SHP77 treated with DMSO at 0.1 percent for 48 hours (cell line): ENCODE measurements at regions not wholly inside any gene's neighbourhood (a gene's known extent, or its start where the extent isn't known, plus 50 kb on each side); places are given as distances from the start of the nearest gene placed in this dataset.

ENCODE experiments used
- DNase-seq: peaks from one replicate; lab custom pipeline; 2025; lab: John Stamatoyannopoulos, UW

DNA sequence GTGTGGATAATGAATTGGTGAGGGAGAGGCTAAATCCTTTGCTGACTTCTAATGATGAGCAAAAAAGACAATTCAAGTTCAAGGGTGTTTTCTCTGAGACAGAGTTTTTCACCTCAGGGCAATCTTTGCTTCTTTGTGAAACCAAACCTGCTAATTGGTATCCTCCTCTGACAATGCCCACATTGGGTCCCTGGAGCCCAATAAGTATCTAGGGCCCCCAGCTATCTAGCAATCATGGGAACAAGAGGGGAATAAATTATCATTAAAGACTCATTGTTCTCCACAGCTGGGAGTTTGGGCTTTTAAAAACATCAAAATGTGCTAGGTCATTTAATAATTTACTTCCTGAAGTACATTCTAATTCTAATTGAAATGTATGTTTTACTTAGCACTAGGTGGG, 227.3 kb downstream of the TMEM167A start:
- DNase-seq = no peak

DNA sequence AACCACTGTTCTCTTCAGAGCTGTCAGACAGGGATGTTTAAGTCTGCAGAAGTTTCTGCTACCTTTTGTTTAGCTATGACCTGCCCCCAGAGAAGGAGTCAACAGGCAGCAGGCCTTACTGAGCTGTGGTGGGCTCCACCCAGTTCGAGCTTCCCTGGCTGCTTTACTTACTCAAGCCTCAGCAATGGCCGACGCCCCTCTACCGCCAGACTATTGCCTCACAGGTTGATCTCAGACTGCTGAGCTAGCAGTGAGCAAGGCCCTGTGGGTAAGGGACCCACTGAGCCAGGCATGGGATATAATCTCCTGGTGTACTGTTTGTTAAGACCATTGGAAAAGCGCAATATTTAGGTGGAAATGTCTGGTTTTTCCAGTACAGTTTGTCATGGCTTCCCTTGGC, 229.6 kb downstream of the TMEM167A start:
- no peak for DNase-seq

DNA sequence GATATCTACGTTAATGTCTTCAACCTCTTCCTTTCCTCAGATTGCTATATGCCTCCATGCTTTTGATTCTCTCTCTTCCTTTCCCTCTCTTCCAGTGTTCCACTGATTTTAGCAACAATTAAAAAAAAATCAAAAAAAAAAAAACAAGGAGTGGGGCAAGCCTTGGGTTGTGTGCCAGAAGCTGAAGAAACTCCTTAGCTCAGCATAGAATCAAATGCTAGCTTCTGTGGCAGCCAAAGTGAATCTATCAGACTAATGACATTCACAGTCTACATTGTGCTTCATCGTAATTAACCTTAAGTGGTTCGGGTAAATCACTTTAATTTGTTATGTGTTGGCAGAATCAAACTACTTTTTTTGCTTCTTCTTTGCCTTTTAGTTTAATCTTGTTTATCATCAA, 237.3 kb downstream of the TMEM167A start:
- DNase-seq = no peak

DNA sequence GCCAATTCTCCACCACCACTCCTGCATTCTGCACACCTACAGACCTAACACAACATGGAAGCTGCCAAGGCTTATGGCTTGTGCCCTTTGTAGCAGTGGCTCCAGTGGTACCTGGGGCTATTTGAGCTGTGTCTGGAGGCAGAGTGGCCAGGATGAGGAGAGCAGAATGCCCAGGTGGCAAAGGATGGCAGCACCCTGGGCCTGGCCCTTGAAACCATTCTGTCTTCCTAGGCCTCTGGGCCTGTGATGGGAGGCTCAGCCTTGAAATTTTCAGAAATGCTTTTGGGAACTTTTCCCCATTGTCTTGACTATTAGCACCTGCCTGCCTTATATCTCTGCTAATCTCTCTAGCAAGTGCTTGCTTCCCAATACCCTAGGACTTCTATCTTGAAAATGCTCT, 241.7 kb downstream of the TMEM167A start:
- no peak for DNase-seq

DNA sequence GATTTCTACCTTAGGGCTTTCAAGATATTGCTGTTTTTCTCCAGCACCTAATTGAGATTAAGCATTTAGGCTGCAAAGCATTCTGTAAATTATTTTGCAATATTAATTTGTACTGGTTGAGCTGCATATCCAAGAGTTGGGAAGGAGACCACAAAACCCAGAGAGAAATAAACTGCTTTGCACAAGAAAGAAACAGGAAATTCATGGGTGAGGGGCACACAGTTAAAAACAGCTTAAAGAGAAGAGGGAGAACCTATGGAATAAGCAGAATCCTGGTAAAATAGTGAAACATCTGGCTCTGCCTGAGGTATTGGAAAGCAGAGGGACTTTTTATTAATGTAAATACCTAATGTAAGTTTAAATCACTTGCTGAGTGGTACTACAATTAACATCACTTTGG, 243.0 kb downstream of the TMEM167A start:
- DNase-seq = no peak

DNA sequence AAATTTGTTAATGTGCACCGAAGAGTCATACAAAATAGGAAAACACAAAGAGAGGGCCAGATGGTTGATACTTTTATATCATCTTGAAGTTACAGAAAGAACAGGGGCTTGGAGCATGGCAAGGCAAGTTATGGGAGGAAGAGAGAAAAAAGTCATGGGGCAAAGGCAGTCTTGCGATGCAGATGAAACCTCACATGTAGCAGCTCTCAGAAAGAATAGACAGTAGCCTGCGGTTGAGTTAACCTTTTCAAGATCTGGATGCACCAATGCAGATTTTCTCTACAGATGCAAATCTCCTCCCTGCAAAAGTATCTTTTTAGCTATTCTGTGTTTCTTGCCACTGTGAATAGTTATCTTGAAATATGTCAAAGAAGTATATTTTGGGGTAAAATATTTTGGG, 243.9 kb downstream of the TMEM167A start:
- DNase-seq = no peak

DNA sequence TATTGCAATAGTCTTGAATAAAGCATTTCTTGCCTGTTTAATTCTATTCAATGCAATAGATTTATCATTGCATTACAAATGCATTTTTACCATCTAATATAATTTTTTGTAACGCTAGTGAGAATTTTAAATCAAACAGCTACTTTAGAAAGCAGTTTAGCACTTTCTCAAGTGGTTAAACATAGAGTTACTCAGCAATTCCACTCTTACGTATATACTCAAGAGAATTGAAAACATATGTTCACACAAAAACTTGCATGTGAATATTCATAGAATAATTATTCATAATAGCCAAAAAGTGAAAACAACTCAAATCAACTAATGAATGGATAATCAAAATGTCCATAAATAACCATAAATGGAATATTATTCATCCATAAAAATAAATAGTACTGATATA, 244.7 kb downstream of the TMEM167A start:
- DNase-seq = no peak

DNA sequence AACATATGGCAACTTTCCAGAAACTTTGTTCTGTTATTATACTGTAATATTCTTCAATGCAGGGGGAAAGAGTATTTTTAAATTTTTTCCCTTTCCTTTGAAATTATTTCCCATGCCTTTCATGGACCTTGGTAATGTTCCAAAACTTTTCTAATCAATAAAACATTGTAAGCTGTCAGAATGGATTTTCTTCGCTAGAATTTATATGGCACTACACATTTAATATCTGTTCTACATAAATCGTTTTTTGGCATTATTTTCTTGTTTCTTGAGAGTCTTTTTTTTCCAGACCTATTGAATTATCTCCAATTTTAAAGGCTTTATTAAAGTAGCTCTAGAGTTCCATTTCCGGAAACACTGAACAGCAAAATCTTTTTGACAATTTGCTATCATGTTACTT, 249.0 kb downstream of the TMEM167A start:
- DNase-seq = no peak

DNA sequence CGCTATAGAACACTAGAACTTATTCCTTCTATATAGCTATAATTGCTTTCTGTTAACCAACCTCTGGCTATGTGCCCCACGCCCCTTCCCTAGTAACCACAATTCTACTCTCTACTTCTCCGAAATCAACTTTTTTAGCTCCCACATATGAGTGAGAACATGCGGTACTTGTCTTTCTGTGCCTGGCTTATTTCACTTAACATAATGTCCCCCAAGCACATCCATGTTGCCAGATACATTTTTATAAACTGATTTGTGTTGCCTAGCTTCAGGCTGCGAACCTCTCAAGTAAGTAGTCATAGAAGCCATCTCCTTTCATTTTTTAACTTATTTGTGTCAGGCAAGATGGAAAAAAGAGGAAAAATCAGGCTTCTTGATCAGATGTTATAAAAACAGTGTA, 249.5 kb downstream of the TMEM167A start:
- DNase-seq = no peak

DNA sequence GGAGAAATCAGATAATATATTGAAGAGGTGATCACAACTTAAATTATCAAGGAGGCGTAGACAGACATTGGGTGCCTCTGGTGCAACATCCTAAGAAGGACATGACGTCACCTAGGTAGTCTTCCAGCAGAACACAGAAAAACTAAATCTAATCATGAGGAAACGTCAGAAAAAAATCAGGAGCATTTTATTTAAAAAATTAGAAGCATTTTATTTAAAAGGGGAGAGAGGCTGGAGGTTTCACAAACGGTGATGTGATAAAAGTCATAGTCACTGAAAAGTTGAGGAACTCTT, 254.6 kb downstream of the TMEM167A start:
- no peak for DNase-seq

DNA sequence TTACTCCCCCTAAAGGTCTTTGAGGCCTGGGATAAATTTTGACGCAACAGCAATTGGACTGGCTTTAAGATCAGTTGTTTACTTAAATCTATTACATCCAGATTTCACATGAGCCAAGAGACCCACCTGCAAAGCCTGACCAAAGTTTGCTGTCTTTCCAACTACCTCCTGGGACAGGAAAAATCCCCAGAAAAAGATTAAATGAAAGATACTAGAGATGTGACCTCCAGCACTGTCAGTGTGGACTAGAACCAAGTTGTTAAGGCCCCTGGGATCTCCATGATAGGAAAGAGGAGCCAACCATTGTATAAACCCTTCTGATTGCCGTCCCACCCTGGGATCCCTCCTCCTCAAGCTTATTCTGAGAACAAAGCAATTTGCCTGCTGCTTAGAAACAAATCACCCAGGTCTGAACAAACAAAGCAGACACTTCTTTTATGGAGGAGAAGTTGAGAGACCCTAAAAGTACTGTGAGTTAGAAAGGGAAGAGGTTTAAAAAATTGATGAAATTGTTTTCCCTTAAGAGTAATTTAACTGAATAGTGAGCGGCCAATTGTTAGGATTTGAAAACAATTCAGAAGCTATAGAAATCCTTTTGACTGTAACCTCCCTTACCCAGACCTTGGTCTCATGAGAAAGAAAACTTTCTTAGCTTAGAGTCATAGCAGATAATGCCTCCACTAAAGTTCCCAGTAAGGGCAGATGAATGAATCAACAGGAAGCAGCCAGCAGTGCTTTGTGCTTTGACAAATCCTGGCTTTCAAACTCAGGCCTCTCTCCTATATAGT, 255.2 kb downstream of the TMEM167A start:
- DNase-seq = no peak

DNA sequence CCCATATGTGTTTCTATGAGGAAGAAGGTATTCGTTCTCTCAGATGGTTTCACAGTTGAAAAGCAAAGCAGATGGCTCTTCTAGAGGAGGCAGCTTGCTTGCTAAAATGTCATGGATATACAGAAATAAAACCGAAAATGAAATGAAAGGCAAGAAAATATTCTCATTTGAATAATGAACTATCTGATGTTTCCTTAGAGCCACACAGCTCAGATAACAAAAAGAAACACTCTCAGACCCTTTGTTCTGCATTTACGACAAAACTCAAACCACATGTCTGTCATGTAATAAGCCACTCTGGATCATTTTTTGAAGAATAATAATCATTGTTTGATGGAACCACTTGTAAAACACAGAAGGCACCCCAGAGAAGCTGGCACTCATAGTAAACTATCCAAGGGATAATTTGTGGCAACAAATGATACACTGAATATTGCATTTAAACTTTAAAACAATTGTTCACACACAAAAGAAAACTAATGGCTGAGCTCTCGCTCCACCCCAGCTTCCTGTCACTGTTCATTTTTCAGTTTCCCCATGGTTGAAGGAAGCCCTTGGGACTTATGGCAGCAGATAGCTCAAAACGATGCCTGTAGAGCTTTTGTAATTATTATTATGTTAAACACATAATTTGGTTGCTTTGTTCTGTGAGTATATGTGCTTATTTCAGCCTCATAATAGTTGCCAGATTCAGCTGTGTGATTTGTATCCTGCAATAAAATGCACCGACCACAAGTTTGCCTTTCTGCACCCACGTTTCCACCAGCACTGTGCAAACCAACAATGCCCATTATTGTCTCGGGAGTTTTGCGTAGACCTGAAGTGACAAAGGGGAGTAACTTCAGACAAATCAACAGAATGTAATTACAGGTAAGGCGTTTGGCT, 256.0 kb downstream of the TMEM167A start:
- DNase-seq = no peak

DNA sequence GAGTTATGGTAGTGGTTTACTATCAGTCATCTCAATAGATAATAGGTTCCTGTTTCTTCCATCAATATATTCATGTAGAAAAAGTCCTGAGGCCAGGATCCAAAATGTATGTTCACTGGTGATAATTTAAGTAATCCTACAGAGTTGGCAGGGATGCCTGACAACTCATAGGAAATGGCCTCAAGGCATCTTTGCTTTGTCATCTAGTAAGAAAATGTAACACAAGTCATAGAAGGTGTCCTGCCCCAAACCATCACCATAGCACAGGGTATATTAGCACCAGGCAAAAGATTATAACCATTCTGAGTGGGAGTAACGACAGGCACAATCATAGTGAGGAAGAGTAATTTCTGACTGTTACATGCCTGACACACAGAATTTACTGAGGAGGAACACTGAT, 257.0 kb downstream of the TMEM167A start:
- no peak for DNase-seq

DNA sequence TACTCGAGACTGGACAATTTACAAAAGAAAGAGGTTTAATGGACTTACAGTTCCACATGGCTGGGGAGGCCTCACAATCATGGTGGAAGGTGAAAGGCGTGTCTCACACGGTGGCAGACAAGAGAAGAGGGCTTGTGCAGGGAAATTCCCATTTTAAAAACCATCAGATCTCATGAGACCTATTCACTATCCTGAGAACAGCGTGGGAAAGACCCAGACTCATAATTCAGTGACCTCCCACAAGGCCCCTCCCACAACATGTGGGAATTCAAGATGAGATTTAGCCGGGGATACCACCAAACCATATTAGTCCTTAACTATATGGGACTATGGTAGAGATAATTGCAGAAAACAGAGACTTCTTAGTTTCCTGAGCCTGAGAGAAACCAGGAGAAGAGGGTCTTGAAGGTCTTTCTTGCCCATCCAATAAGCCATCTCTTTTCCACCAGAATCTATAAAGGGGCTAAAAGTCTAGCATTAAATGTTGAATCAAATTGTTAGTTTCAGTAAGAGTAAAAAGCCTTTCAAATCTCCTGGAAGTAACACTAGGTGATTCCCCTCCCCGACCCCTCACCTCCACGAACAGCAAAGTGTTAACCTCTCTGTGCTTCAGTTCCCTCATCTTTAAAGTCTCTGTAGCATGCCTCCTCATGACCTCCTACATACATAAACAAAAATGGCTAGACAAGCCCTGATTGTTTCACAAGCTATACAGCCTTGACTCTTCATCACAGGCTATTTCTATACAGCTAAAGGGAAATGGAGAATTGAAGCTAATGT, 259.1 kb downstream of the TMEM167A start:
- no peak for DNase-seq

DNA sequence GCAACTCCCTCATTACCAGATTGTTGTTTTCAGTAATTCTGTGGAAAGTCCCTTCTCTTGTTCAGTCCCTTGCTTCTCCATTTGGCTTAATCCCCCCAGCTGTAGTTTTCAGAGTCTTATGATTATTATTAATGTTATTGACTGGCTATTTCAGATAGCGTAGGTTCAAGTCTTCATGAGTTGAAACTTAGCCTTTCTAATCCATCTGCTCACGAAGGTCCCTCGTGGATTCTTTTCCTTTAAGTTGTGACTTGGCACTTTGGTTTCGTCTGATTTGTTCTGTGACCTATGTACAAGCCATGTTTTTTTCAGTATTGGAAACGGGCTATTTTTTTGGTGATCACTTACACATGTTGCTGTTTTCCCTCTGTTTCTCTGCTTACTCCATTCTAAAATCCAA, 260.3 kb downstream of the TMEM167A start:
- DNase-seq = no peak

DNA sequence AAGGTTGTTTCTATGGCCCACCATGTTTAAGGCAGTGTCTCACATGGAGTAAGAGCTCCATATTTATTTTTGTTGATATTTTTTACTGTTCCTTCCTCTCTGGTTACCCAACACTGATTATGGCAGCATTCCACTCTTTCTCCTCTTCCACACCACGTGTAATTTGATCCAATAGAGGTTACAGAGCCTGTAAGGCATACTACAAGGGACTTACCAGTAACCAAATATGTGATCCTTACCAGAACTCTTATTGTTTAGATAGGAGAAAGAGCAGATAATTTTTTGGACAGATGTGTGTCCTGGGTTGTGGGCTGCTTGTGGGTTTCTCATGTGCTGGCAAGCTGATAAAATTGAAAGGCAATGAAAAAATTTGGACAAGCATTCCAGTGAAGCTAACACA, 261.3 kb downstream of the TMEM167A start:
- DNase-seq = no peak

DNA sequence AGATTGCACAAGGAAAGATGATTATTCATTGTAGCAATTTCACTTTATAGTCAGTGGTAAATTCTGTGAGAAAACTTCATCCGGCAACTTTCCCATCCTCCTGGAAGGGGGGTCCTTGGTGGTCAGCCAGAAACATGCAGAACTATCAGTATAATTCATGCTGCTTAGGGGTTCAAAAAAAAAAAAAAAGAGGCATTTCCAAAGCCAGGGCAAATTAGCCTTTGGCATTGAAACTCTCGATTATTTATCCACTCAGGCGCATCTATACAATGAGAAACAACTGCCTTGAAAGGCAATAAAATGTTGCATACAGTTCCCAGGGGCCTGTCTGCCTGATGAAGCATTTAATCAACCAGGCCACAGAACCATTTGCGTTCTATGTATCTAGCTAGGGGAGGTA, 263.3 kb downstream of the TMEM167A start:
- no peak for DNase-seq

DNA sequence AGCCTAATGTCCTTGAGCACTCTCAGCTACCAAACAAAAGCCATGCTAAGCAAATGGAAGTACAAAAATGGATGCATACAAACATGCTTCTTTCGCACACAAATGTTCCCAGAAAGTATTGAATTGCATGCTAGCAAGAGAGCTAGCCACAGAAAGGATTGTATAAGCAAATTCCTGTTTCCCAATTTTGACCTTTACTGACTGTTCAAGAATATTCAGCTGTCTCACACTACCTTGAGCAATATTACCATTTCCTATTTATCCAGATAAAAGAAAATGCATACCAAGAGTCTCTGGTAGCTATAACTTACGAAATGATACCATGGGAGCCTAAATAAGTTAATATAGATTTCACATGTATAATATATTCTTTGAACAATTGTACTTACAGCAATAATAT, 264.6 kb downstream of the TMEM167A start:
- DNase-seq = no peak

DNA sequence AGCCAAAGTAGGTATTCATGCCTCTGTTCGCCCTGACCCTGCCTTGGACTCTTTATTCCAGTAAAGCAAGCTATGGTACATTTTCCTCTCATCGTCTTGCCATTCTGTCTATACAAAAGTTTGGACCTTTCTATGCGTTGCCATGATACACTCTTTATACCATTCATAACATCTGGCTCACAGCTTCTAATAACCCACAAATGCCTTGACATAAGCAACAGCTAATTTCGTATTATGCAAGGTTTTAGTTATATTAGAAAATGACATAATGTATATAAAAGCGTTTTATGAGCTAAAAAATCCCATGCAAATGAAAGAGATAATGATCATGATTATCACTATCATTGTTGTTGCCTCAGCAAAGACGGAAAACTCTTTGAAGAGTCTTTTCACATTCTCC, 265.7 kb downstream of the TMEM167A start:
- DNase-seq = no peak

DNA sequence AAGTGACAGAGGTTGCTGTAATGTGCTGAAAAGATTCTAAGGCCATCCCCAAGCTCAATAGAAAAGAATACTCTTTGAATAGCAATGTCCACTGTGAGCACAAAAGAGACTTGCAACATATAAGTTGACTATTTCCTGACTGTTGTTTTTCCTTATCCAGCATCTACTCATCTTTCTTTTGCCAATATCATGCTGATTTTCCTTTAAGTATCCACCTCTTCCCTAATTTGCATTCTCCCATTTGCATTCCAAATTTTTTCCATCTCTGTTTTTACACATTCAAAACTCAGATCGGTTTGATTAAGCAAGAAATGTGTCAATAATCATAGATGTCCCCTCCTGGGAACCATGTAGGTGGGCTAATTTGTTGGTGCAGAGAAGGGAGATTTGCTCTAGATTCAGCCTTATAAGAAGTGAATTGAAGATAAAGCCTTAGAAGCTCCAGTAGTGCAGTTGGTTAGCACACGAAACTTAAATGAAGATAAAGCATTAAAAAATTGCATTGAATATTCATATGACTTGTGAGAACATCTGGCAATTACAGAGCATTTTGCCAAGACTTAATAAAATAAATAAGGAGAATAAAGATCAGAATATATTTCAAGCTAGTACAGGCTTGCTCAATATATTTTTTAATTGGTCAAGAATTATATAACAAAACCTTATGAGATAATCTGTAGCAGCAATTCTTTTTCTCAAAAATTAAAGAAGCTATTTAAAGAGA, 267.6 kb downstream of the TMEM167A start:
- DNase-seq = no peak

DNA sequence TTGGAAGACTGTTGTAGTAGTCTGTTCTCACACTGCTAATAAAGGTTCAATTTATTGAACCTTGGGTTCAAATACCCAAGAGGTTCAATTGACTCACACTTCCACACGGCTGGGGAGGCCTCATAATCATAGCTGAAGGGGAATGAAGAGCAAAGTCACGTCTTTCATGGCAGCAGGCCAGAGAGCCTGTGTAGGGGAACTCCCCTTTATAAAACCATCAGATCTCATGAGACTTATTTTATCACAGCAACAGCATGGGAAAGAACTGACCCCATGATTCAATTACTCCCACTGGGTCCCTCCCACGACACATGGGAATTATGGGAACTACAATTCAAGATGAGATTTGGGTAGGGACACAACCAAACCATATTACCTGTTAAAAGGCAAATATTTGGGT, 268.2 kb downstream of the TMEM167A start:
- no peak for DNase-seq

DNA sequence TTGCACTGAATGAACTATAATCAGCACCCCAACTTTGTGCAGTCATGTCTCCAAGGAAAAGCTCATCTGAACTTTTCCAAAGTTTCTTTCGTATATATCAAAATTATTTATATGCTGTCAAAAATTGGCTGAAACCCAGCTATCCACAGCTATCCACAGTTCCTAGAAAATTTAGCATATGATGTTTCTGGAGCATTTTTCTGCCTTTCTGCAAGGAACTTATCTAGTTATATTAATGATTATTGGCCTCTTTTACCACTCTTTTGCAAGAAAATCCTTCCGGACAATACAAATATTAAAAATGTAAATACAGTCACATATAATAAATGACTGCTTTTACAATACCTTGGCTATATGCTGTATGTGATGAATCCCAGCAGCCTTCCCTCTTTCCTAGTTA, 270.2 kb downstream of the TMEM167A start:
- no peak for DNase-seq
